GM21786 (cell line): ENCODE measurements at regions not wholly inside any gene's neighbourhood (a gene's known extent, or its start where the extent isn't known, plus 50 kb on each side); places are given as distances from the start of the nearest gene placed in this dataset.
A peak's percentile ranks its signal among the peaks of the same experiment; 100 is the strongest.

Experiments
- ATAC-seq: cut with Tn5 transposase; IDR thresholded peaks from one replicate; pipeline ENCODE4 v1.9.1; 2021; ENCODE audit not compliant: unreplicated experiment

GRCh38 chr7:113486548-113486947, 368.2 kb upstream of the SMIM30 start:
- ATAC-seq, result no peak

- ATAC-seq, result no peak
Measured at GRCh38 chr7:113483657-113484056, 365.3 kb upstream of the SMIM30 start.

GRCh38 chr7:113480537-113480936, 362.2 kb upstream of the SMIM30 start:
- ATAC-seq, result no peak

GRCh38 chr7:113464096-113464855, 345.9 kb upstream of the SMIM30 start:
- no peak for ATAC-seq

GRCh38 chr7:113460067-113460466, 341.7 kb upstream of the SMIM30 start:
- ATAC-seq, result no peak

GRCh38 chr7:113456533-113456932, 338.2 kb upstream of the SMIM30 start:
- no peak for ATAC-seq

- ATAC-seq, result no peak
Measured at GRCh38 chr7:113454597-113455169, 336.3 kb upstream of the SMIM30 start.

- ATAC-seq, result no peak
Measured at GRCh38 chr7:113452245-113452644, 333.9 kb upstream of the SMIM30 start.

GRCh38 chr7:113446791-113447190, 328.4 kb upstream of the SMIM30 start:
- no peak for ATAC-seq

- ATAC-seq, result no peak
Measured at GRCh38 chr7:113446391-113446790, 328.0 kb upstream of the SMIM30 start.

GRCh38 chr7:113444261-113444660, 325.9 kb upstream of the SMIM30 start:
- ATAC-seq, result no peak

GRCh38 chr7:113440173-113440572, 321.8 kb upstream of the SMIM30 start:
- no peak for ATAC-seq

GRCh38 chr7:113431406-113431805, 313.1 kb upstream of the SMIM30 start:
- ATAC-seq, result no peak

GRCh38 chr7:113424185-113424817, 305.9 kb upstream of the SMIM30 start:
- no peak for ATAC-seq

- ATAC-seq, result peak; percentile 99
Measured at GRCh38 chr7:113421696-113422330, 303.5 kb upstream of the SMIM30 start.

- no peak for ATAC-seq
Measured at GRCh38 chr7:113414401-113415035, 296.2 kb upstream of the SMIM30 start.

- ATAC-seq, result no peak
Measured at GRCh38 chr7:113412410-113412809, 294.1 kb upstream of the SMIM30 start.

GRCh38 chr7:113410796-113411195, 292.4 kb upstream of the SMIM30 start:
- no peak for ATAC-seq

GRCh38 chr7:113408999-113409398, 290.6 kb upstream of the SMIM30 start:
- no peak for ATAC-seq

- ATAC-seq, result no peak
Measured at GRCh38 chr7:113405296-113406056, 287.1 kb upstream of the SMIM30 start.

- no peak for ATAC-seq
Measured at GRCh38 chr7:113404245-113404644, 285.9 kb upstream of the SMIM30 start.
